ENCODE measurements at regions not wholly inside any gene's neighbourhood (a gene's known extent, or its start where the extent isn't known, plus 50 kb on each side); places are given as distances from the start of the nearest gene placed in this dataset.

DNA sequence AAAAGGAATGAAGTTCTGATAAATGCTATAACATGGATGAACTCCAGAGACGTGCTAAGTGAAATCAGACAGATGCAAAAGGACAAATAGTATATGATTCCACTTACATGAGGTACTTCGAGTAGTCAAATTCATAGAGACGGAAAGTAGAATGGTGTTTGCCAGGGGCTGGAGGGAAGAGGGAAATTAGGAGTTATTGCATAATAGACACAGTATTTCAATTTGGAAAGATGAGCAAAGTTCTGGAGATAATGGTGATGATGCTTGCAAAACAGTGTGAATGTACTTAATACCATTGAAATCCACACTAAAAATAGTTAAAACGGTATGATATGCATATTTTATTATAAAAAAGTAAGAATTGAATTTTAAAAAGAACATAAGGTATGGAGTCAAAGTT, 84.9 kb upstream of the STXBP5 start:
- POLR2A ChIA-PET: no interaction called here
- DNase-seq (ENCODE audit: extremely low spot score): no peak
- no peak for TF ChIP-seq FOXM1 (IDR thresholded peaks at IDR 0.05; ENCODE audit: borderline replicate concordance)
- TF ChIP-seq L3MBTL2 (conservative IDR thresholded peaks at IDR 0.05): no peak
- TF ChIP-seq, protein P1, sequence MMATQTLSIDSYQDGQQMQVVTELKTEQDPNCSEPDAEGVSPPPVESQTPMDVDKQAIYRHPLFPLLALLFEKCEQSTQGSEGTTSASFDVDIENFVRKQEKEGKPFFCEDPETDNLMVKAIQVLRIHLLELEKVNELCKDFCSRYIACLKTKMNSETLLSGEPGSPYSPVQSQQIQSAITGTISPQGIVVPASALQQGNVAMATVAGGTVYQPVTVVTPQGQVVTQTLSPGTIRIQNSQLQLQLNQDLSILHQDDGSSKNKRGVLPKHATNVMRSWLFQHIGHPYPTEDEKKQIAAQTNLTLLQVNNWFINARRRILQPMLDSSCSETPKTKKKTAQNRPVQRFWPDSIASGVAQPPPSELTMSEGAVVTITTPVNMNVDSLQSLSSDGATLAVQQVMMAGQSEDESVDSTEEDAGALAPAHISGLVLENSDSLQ (IDR thresholded peaks at IDR 0.05): no peak
- no peak for TF ChIP-seq ARNT (IDR thresholded peaks at IDR 0.05)
- no peak for TF ChIP-seq NFRKB (IDR thresholded peaks at IDR 0.05)
- CTCF ChIA-PET: no interaction called here

DNA sequence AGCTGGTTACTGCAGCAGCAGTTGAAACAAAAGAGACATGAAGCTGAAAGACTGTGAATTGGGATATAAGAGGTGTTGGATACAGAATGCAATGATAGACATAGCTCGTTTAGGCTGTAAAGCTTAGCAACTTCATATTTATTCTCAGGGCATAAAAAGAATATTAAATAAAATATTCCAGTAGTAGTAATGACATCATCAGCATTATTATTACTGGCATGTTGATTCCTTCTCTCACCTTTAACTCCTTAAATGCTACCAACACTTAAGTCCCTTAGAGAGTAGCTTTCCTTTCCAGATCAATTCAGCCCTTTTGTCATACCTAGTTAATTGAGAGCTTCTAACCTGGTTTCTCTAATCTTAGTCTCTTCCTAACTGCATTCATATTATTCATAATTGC, 81.4 kb upstream of the STXBP5 start:
- ChIA-PET CTCF (no interaction called here), POLR2A (no interaction called here)
- no peak for DNase-seq (ENCODE audit: extremely low spot score)
- TF ChIP-seq LEF1 (IDR thresholded peaks at IDR 0.05; ENCODE audit: borderline replicate concordance): no peak
- no peak for TF ChIP-seq SP1 (IDR thresholded peaks at IDR 0.05)
- TF ChIP-seq SUZ12 (IDR thresholded peaks at IDR 0.05): no peak
- no peak for TF ChIP-seq BHLHE40 (IDR thresholded peaks at IDR 0.05; ENCODE audit: borderline replicate concordance)
- TF ChIP-seq, protein P1 (IDR thresholded peaks at IDR 0.05): no peak
- no peak for TF ChIP-seq L3MBTL2 (conservative IDR thresholded peaks at IDR 0.05)
- TF ChIP-seq CTBP1 (IDR thresholded peaks at IDR 0.05; ENCODE audit: borderline replicate concordance): no peak
- TF ChIP-seq FOXA1 (IDR thresholded peaks at IDR 0.05): no peak
- no peak for TF ChIP-seq ARNT (IDR thresholded peaks at IDR 0.05)
- no peak for TF ChIP-seq ZNF384 (IDR thresholded peaks at IDR 0.05)
- TF ChIP-seq TARDBP (IDR thresholded peaks at IDR 0.05): no peak

DNA sequence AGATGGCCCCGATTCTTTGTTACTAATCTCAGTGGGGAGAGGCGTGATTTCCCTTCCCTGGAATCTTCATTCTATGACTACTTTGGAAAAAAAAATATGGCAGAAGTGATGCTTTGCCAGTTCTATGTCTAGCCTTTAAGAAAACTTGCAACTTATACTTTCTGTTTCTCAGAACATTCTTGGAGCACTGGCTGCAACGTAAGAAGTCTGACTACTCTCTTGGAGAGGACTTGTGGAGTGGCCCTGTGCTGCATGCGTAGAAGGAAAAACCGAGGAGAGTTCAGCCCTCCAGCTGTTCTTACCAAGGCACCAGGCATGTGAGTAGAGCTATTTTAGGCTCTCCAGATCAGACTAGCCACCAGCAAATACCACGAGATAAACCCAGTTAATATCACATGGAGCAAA, 77.6 kb upstream of the STXBP5 start:
- TF ChIP-seq TARDBP (IDR thresholded peaks at IDR 0.05) (no peak), FOXM1 (IDR thresholded peaks at IDR 0.05; ENCODE audit: borderline replicate concordance) (no peak), CTBP1 (IDR thresholded peaks at IDR 0.05; ENCODE audit: borderline replicate concordance) (no peak), SUZ12 (IDR thresholded peaks at IDR 0.05) (no peak), ELF4 (IDR thresholded peaks at IDR 0.05) (no peak), ZNF384 (IDR thresholded peaks at IDR 0.05) (no peak), ARNT (IDR thresholded peaks at IDR 0.05) (no peak), NFRKB (IDR thresholded peaks at IDR 0.05) (no peak), HDGF (IDR thresholded peaks at IDR 0.05; ENCODE audit: borderline replicate concordance) (no peak), L3MBTL2 (conservative IDR thresholded peaks at IDR 0.05) (no peak), FOXK2 (IDR thresholded peaks at IDR 0.05) (no peak), FOXA1 (IDR thresholded peaks at IDR 0.05) (no peak), SP1 (IDR thresholded peaks at IDR 0.05) (no peak), LEF1 (IDR thresholded peaks at IDR 0.05; ENCODE audit: borderline replicate concordance) (no peak), BHLHE40 (IDR thresholded peaks at IDR 0.05; ENCODE audit: borderline replicate concordance) (no peak)
- TF ChIP-seq, protein P1 (IDR thresholded peaks at IDR 0.05): no peak
- CTCF ChIA-PET: no interaction called here
- DNase-seq (ENCODE audit: extremely low spot score): no peak
- POLR2A ChIA-PET: no interaction called here

DNA sequence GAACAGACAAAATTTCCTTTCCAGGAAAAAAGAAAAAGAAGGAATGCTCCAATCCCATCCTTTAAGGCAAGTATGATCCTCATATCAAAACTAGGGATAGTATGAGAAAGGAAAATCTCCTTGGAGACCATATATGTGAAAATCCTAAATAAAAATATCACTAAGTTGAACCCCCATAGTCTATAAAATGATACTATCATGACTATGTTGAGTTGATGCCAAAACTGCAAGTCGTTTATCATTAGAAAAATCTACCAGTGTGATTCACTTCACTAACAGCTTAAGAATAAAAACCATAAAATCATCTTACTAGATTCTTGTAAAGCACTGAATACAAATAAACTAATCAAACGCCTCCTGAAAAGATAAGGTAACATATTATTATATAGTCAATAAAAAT, 76.6 kb upstream of the STXBP5 start:
- ChIA-PET CTCF (no interaction called here), POLR2A (no interaction called here)
- no peak for TF ChIP-seq FOXK2 (IDR thresholded peaks at IDR 0.05)
- TF ChIP-seq HDGF (IDR thresholded peaks at IDR 0.05; ENCODE audit: borderline replicate concordance): no peak
- TF ChIP-seq SUZ12 (IDR thresholded peaks at IDR 0.05): no peak
- no peak for DNase-seq (ENCODE audit: extremely low spot score)

DNA sequence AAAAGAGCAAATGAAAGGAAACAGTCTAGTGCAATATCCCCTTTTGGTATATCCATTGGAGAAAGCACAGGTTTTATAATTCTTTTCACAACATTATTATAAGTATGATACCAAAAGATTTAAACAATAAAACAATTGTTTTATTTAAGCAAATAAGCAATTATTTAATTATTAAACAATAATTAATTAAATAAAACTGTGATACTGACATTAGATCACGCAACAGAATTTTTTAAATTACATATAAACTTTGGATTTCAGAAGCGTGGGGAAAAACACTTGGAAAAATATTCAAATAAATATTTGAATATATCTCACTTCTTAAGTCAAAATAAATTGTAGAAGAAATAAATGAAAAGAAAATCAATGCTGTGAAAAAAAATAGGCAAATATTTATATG, 76.2 kb upstream of the STXBP5 start:
- no peak for TF ChIP-seq FOXM1 (IDR thresholded peaks at IDR 0.05; ENCODE audit: borderline replicate concordance)
- POLR2A ChIA-PET: no interaction called here
- CTCF ChIA-PET: no interaction called here
- DNase-seq (ENCODE audit: extremely low spot score): no peak

DNA sequence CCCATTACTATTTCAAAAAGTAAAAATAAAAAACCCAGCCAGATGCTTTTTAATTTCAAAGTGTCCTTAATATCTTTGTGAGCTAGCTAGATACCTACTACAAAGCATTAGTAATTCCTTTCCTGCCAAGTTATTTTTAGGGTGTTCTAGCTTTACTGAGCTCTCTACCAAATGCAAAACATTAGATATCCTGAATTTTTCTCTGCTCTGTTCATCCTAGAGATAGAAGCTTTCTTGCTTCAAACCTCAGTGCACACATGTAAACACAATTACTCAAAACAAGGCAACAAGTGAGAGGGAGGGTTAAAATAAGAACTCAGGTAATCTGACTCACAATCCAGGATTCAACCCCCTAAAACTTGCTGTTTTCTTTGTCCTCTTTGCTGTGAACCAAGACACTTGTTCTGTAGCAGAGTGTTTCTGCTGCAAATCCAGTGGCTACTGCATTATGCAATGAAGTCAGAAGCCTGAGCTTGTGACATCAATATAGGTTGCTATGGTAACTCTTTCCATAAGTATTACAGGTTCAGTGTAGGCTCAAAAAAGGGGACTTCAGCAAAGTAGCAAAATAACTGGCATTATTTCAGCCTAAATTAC, 72.6 kb upstream of the STXBP5 start:
- CTCF ChIA-PET: no interaction called here

DNA sequence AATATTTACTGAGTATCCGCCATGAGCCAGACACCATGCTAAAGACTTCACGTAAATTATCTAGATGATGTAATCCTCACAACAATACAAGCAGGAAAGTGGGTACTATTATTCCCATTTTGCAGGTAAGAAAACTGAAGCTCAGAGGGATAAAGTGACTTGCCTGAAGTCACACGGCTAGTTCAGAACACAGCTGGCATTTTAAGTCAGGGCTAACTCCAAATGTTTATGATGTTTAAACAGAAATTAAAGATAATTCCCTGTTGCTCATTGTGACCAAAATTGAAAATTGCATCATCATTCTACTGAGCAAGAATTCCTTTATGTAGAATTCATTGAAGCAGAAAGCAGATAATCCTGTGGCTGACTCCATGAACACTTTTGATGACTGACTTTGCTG, 71.3 kb upstream of the STXBP5 start:
- TF ChIP-seq TARDBP (IDR thresholded peaks at IDR 0.05) (no peak), BHLHE40 (IDR thresholded peaks at IDR 0.05; ENCODE audit: borderline replicate concordance) (no peak), CTBP1 (IDR thresholded peaks at IDR 0.05; ENCODE audit: borderline replicate concordance) (no peak), FOXK2 (IDR thresholded peaks at IDR 0.05) (no peak), NFRKB (IDR thresholded peaks at IDR 0.05) (no peak), ARNT (IDR thresholded peaks at IDR 0.05) (no peak), SUZ12 (IDR thresholded peaks at IDR 0.05) (no peak)
- TF ChIP-seq, protein P1 (IDR thresholded peaks at IDR 0.05): no peak
- DNase-seq (ENCODE audit: extremely low spot score): no peak
- ChIA-PET POLR2A (no interaction called here), CTCF (no interaction called here)

More for the DNA sequence above, 72.6 kb upstream of the STXBP5 start:
- DNase-seq (ENCODE audit: extremely low spot score): no peak
- POLR2A ChIA-PET: no interaction called here
- TF ChIP-seq BHLHE40 (IDR thresholded peaks at IDR 0.05; ENCODE audit: borderline replicate concordance): no peak
- TF ChIP-seq SP1 (IDR thresholded peaks at IDR 0.05): no peak

Data from HEK293T (cell line).